ENCODE measurements at regions not wholly inside any gene's neighbourhood (a gene's known extent, or its start where the extent isn't known, plus 50 kb on each side); places are given as distances from the start of the nearest gene placed in this dataset.

DNA sequence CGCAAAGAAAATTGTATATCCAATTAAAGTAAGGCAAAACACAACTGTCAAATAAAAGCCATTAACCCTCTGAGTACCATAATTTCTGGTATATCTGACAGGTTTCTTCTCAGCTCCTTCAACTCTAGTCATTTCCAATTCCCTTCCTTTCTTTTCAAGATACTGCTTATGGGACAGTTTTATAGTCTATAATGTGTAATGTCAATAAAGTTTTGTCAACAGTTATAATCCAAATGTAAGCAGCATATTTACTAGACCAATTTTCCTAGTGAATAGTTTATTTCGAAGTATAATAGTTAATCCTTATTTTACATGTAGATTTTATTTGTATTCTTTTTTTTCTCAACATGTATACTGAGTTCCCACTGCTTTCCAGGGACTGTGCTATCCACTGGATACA, 1081.8 kb downstream of the EPHA7 start:
- TF ChIP-seq, protein P1, sequence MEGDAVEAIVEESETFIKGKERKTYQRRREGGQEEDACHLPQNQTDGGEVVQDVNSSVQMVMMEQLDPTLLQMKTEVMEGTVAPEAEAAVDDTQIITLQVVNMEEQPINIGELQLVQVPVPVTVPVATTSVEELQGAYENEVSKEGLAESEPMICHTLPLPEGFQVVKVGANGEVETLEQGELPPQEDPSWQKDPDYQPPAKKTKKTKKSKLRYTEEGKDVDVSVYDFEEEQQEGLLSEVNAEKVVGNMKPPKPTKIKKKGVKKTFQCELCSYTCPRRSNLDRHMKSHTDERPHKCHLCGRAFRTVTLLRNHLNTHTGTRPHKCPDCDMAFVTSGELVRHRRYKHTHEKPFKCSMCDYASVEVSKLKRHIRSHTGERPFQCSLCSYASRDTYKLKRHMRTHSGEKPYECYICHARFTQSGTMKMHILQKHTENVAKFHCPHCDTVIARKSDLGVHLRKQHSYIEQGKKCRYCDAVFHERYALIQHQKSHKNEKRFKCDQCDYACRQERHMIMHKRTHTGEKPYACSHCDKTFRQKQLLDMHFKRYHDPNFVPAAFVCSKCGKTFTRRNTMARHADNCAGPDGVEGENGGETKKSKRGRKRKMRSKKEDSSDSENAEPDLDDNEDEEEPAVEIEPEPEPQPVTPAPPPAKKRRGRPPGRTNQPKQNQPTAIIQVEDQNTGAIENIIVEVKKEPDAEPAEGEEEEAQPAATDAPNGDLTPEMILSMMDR (IDR thresholded peaks at IDR 0.05), result no peak
- TF ChIP-seq POLR2A (IDR thresholded peaks at IDR 0.05), result no peak
